Forelimb muscle (tissue), 1 donor: ENCODE measurements at regions not wholly inside any gene's neighbourhood (a gene's known extent, or its start where the extent isn't known, plus 50 kb on each side); places are given as distances from the start of the nearest gene placed in this dataset.

Source experiments
- DNase-seq: peaks from one replicate; pipeline ENCODE4 v3.0.0-alpha.2; 2013; ENCODE audit warnings: low read depth

DNA sequence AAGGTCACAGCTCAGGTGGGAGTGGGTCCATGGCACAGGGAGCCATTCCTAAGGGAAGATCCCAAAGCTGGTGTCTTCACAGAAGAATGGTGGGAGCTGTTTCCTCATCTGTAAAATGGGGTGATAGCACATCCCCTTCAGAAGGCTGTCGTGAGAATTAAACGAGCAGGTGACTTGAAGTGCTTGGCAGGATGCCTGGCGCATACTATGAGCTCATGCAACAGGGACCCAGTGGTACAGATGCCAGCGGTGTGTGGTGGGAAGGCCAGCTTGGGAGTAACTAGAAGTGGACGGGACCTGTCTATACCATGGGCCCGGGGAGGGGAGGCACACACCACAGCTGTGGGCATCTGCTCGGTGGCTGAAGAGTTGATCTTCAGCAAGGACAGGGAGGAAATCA, 189.3 kb upstream of the TNRC6C start:
- DNase-seq: no peak

DNA sequence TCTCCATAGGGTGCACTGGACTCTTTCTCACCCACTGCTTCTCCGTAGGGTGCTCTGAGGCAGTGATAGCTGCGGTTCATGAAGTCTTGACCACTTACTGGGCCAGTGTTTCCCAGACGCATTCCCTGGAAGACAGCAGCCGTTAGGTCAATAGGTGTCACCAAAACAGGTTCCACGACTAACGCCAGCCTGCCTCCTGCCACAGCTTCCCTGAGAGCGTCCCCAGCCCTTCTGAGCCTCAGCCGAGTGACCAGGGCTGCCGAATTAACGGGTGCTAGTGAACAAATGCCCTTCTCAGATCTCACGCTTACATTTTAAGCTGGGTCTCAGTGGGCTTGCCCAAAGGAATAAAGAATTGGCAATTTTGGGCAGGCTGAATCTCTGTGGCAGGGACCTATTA, 188.7 kb upstream of the TNRC6C start:
- no peak for DNase-seq

DNA sequence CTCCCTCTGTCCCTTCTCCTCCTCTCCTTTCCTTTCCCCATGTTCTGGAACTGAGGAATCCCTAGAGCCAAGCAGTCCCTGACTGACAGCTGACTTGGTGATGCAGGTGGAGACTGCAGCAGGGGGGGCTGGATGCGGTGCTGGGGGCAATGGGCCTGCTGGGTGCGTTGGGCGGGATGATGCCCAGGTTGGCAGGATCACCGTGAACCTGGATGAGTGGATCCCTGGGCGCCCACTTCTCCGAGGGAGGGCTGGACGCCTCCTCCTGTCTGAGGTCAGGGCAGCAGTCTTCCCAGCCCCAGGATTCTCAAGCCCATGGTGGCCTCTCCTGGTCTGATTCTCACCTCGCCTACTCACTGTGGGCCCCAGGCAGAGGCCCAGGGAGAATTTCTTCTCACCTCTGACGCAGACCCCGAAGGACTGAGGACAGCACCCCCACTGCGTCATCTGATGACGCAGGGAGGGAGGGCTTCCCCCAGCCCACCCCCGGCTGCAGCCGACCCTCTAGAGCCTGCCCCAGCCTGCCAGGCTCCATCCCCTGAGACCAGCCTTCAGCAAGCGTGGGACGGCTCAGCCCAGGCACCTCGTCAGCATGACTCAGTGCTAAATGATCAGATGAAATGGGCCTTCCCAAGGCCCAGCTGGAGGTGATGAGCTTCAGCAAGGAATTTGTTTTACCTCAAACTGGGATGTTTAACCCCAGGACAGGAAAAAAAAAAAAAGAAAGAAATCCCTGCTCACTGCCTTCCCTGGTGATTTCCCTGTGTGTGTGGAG, 188.0 kb upstream of the TNRC6C start:
- DNase-seq: no peak

DNA sequence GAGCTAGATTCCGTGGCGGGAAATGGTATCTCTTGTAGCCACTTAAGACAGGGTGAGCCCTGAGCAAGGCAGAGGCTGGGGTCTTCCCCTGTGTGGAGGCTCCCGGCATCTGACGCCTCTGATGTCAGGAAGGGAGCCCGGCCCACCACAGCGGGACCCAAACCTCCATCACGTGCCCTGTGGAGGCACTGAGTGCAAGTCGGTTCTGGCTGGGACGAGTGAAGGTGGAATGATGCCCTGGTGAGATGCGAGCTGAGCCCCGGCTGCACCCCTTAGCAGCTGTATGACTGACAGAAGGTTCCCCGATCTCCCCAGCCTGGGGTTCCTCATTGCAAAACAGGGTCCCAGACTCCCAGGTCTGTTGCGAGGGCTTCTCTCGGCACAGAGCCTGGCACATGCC, 187.4 kb upstream of the TNRC6C start:
- DNase-seq: no peak

DNA sequence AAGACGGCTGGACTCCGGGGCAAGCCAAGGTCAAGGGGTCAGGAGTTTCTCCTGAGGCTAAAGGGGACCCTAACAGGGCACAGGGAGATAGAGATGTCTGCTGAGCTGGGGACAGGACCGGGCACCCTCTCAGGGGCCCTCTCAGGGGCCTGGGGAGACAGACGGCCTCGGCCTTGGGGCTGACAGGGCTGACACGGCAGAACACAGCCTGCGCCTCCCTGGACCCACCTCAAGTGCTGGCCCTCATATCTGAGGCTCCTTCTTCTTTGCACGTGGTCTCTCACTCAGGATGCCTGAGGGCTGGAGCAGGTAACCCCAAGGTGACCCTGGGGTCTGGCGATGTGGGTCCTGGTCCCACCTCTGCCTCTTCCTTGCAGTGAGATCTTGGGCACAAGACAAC, 186.9 kb upstream of the TNRC6C start:
- no peak for DNase-seq

DNA sequence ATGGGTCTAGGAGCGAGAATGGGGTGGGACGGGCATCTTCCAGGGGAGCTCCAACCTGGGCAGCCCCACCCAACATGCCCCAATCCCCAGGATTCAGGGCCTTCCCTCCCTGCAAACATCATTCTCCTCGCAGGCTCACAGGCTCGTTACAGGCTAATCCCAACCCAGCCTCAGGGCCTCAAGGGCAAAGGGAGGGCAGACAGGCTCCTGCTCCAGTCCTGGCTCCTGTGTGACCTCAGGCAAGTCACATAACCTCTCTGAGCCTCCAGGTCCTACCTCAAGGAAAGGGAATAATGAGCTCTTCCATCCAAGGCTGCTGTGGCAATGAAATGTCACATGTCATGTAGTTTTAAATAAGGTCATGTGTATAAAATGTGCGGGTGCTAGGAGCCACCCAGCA, 186.5 kb upstream of the TNRC6C start:
- no peak for DNase-seq

DNA sequence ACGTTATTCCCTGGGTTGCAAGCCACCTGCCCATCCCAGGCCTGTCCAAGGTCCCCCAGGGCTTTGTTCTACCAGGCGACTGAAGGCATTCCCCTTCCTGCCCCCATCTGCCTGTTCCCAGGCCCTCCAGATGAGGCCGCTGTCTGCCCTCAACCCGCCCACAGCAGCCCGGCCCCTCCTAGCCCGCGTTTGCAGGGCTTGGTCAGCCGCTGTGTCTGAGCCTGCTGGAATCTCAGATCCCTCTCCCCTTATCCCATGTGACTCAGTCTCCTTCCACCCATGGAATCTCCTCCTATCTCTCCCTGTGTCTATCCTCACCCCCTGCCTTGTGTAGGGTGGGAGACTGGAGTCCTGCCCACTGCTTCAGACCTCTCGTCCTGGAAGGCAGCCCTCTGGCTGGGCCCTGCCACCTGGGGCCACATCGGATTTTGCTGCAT, 186.0 kb upstream of the TNRC6C start:
- no peak for DNase-seq

DNA sequence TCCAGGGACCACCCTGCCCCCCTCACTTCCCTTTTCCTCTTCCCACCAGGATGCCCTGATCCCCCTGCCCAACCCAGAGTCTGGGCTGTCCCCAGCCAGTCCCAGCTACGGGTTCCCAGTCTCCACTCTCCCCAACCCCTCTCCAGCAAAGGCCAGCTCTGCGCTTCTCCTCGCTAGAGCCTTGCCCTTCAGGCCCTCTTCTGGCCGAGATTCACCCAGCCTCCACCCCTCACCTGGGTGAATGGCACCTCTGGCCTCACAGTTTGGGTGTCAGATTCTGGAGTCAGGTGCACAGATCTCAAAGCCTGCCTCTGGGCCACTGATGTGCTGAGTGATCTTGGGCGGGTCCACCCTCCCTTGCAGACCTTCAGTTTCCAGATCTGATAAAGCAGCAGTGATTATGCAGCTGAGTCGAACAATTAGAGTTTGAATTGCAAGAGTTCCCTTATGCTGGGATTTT, 185.6 kb upstream of the TNRC6C start:
- DNase-seq: no peak

DNA sequence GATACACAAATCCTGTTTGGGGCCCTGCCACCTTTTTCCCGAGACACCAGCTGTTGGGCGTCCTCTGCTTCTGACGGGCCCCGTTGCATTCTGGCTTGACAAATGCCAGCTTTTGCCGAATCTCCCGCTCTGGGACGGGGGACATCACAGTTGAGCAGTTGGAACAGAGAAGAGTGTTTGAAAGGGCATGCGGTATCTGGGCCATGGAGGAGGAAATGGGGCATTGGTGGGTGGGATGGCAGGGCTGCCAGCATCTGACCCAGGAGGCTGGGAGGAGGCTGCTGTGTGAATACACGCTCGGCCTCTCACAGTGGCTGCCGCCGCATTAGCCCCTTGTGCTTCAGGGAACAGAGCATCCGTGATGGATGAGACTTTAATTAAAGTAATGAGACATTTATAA, 184.3 kb upstream of the TNRC6C start:
- DNase-seq: no peak

DNA sequence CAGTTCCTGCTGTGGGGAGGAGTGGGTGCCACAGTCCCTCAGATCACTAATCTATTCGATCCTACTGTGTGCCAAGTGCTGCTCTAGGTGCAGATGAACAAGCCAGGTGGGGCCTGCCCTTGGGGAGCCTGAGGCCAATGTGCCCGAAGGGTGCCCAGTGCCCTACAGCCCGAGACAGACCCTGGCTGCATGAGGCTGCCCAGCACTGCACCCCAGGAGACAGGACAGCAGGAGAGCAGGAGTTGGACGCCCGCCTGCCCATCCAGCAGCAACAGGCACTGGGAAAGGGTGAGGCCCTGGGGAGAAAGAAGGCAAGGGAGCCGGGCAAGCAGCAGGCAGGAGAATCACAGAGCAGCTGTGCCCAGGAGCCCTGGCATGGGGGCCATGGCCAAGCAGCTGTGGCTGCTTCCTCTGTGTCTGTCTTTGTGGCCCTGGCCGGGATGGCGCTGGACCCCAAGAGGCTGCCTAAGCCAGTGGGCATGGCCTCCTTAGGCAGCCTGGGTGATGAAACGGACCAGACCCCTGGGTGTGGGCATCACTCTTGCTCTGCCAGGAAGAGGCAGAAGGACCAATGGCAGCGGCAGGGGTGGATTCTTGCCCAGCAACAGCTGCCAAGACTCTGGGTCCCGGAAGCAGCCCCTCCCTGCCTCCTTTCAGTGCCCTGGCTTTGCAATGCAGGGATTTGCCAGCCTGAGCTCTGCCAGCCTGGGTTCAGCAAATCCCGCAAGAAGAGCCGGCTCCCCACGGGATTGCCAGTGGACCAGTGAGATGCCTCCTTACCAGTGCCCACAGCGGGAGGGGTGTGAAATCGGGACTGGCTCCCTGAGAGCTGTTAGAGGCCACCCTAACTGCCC, 179.6 kb upstream of the TNRC6C start:
- no peak for DNase-seq

DNA sequence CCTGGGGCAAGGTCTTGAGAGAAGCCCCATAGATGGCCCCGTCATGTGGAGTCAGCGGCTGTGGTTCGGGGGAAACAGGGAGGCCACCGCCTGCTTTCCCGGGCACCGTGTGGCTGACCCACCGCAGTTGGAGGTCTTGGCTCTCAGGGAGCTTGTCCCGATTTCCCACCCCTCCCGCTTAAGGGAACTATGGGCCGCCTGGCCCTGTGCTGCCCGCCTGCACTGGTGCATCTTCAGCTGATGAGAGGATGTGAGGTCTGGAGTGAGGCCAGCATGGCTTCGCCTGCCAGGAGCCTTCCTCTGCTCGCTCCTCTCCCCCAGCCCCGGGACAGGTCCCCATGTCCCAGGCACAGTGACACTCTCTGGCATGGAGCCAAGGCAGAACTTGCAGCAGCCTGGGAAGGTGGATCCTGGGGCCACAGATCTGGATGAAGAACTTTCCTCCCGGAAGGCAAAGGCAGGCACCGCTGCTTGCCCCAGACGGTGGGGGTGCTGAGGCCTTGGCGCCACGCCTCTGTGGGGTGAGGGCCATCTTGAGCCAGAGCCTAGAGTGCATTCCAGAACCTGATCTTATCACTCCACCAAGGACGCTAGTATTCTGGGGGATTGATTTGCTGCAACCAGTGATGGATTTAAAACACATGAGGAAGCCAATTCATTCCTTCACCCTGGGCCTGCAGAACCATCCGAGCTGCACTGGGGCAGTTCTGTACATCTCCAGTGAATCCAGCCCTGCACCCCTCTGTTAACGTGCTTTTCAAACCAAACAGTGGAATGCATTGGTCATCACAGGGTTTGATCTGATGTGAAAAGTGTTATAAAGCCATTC, 178.6 kb upstream of the TNRC6C start:
- DNase-seq: no peak

DNA sequence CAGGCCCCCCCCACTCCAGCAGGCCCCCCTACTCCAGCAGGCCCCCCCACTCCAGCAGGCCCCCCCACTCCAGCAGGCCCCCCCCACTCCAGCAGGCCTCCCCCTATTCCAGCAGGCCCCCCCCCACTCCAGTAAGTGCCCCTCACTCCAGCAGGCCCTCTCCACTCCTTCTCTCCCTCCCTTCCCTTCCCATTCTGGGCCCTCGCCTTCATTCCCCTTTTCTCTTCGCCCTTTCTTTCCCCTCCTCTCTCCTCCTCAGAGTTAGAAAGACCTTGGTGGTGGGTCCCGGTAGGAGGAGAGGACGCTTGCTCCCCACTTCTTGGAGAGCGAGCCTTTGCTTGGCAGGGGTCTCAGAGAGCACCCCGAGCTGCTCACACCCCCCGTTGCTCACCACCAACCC, 177.0 kb upstream of the TNRC6C start:
- DNase-seq: no peak

DNA sequence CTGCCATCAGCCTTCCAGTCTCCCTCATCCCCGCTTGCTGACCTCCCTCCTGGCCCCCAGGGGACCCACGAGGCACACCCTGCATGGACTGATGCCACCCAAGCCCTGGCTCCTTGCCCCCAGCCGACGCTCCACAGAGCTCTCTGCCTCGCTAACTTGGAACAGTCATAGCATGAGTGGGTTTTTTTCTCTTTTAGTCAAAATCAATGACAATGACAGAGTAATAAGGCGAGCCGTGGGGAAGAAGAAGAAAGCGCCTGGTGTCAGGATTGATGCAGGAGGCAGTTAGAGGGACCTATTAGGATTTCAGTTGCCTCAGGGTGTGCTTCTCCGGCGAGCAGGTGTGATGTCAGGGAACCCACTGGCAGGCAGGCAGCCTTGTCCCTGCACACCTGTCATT, 176.3 kb upstream of the TNRC6C start:
- no peak for DNase-seq

DNA sequence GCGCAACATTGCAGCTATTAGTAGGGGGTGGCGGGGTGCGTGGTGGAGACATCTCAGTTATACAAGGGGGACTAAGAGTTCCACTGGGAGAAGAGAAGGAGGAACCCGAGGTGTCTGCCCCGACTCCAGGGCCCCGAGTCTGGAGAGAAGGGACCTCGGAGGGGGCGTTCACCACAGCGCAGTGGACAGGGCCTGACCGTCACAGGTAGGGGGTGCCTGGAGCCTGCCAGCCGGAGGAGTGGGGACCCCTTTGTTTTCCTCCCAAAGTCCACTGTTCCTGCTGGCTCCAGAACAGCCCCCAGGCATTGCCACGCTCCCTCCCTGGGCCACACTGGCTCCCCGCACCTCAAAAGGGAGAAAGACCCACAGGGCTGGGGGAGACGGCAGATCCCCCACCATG, 175.9 kb upstream of the TNRC6C start:
- no peak for DNase-seq

DNA sequence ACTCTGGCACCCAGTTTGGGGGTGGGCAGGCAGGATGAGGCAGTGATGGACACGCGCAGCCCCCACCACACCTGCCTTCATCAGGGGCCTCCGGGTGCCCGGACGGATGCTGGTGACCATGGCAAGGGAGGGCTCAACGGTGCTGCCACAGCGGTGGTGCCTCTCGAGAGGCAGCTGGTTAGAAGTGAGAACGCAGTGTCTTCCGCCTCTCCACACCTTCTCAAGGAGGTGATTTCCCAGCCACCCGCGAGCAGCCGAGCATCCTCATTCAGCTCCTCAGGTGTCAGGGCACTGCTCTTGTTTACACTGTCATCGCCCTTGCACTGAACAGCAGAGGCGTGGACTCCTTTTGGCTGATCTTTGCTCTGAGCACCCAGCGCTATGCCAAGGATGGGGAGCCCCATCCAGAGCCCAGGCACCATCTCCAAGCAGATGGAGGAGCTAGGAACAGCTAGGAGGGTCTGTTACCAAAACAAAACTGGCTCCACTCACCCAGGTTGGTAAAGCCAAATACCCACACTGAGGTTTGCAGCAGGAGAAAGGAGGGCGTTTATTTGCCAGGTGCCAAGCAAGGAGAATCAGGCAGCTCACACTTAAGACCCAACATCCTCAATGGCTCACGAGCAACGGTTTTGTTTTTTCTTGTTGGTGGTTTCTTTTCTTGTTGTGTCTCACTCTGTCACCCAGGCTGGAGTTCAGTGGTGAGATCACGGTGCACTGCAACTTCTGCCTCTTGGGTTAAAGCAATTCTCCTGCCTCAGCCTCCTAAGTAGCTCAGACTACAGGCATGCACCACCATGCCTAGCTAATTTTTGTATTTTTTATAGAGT, 174.3 kb upstream of the TNRC6C start:
- no peak for DNase-seq

DNA sequence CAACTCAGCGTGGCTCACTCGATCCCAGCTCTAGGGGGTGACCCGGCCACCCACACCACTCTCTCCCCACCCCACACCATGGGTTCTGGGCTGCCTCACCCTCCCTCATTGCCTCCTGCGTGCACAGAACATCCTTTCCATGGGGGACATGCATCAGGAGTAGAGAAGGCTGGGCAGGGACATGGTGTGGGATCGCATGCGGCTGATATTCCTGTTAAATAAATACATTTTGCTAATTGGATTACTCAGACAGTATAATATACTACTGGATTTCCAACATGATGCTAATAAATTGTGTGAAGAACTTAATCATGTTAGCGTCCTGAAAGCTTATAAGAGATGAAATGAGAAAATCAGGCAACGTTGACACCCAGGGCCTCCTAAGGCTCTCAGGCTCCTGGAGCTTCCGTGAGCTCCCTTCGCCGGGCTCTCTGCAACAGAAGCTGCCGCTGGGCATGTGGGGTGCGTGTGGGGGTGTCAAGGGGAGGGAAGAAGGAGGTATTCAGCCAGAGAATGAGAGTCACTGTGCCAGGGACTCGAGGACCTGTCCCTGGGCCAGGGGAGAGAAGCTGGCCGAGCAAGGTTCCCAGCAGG, 173.1 kb upstream of the TNRC6C start:
- DNase-seq: no peak

DNA sequence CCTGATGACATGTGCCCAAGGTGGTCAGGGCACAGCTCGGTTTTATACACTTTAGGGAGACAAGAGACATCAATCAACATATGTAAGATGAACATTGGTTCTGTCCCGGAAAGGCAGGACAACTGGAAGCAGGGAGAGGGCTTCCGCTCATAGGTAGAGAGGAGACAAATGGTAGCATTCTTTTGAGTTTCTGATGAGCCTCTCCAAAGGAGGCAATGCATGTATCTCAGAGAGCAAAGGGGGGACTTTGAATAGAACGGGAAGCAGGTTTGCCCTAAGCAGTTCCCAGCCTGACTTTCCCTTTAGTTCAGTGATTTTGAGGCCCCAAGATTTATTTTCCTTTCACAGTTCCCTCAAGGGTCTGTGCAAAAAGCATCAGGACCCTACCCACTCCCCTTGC, 172.4 kb upstream of the TNRC6C start:
- DNase-seq: no peak

DNA sequence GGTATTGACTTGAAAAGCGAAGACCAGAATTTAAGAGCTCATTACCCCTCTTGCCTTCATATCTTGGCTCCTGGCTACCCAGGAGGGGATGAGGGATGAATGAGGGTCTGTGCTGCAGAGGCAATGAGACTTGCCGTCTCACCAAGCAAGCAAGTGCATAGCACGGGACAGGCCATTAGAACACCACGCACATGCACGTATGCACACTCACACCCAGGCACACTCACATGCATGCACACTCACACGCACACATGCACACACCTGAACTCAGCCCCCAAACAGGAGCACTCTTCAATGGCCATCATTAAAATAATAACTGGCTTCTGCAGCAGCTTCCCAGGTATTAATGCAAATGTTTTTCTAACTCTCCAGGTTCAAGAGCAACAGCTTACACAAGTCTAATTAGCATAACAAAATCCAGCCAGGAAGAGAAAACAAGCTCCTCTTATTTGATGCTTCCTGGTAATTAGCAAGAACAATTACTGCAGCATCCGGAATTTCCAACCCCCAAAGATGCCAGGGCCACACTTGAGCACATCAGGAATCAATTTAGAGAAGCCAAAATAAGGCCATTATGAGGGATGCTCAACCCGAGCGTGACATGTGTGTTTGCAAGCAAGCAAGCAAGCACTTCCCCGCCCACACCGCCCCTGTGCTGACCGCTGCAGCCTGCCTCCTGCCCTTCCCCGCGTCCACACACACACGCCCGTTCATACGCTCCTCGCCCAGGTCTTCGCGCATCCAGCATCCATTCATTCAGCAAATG, 171.6 kb upstream of the TNRC6C start:
- DNase-seq: no peak

DNA sequence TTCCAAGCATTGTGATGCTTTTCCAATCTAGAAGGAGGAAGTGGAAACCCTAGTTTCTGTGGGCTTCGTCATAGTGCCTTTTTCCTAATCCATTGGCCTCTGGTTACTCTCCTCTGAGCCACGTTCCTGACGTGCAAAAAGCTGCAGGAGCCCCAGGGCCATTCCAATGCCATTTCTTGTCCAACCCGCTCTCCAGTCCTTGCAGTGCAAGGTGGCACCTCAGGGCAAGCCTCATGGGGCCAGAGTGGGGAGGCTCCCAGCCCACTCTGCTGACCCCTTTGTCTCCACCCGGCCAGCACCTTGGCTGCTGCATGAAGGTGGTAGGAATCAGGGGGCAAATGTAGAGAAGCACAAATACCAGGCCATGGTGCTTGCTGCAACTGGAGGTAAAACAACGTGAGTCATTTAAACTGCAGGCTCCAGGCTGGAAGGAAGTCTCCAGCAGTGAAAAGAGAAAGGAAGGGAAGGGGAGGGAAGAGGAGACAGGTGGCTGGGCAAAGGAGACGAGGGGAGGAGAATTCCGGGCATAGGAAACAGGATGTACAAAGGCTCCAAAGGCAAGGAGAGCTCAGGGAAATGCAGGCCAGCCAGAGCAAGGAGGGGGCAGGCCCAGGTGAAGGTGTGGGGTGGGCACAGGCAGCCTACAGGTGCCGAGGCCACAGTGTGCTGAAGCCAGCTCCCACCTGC, 168.2 kb upstream of the TNRC6C start:
- no peak for DNase-seq

DNA sequence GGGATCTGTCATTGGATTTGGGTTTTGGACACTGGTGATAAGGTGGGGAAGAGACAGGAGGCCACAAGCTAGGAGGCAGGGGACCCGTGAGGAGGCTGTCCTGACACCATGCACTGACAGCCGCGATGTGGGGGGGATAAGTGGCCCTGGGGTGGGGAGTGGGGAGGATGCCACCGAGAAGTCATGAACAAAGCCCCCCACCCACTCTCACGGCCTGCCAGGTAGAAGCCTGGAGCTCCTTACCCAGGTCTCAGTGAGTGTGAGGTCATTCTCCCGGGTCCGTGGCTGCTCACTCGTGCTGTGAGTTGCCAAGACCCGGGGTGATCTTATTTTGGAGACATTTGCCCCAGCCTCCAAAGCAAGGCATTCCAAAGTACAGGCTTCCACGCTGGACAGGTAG, 165.9 kb upstream of the TNRC6C start:
- no peak for DNase-seq
